C4-2B (cell line): ENCODE measurements at regions not wholly inside any gene's neighbourhood (a gene's known extent, or its start where the extent isn't known, plus 50 kb on each side); places are given as distances from the start of the nearest gene placed in this dataset.

Source experiments
- H3K27ac ChIP-seq: fragments of 450-650 bp; 2 replicates; pipeline ENCODE4 v1.5.1; 2017
- CTCF ChIP-seq: fragments of 450-650 bp; conservative IDR thresholded peaks from 2 replicates; pipeline ENCODE4 v1.5.1; 2017; ENCODE audit warnings: mild to moderate bottlenecking
- ZFX ChIP-seq: fragments of 450-650 bp; IDR thresholded peaks from 2 replicates; pipeline ENCODE4 v1.6.1; 2017

DNA sequence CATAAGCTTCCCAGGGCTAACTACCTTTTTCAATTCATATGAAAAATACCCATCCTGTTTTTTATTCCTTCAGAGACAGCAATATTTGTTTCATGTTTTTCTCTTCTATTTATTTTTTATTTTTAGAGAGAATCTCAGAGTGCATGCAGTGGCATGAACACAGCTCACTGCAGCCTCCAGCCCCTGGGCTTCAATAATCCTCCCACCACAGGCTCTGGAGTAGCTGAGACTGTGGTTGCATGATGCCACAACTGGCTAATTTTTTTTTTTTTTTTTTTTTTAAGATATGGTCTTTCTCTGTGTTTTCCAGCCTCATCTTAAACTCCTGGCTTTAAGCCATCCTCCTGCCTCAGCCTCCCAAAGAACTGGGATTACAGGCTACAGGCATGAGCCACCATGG is 296.7 kb upstream of the AKR1E2 start:
- H3K27ac ChIP-seq, result no peak overlapping the region
- TF ChIP-seq ZFX (no peak), CTCF (no peak)

DNA sequence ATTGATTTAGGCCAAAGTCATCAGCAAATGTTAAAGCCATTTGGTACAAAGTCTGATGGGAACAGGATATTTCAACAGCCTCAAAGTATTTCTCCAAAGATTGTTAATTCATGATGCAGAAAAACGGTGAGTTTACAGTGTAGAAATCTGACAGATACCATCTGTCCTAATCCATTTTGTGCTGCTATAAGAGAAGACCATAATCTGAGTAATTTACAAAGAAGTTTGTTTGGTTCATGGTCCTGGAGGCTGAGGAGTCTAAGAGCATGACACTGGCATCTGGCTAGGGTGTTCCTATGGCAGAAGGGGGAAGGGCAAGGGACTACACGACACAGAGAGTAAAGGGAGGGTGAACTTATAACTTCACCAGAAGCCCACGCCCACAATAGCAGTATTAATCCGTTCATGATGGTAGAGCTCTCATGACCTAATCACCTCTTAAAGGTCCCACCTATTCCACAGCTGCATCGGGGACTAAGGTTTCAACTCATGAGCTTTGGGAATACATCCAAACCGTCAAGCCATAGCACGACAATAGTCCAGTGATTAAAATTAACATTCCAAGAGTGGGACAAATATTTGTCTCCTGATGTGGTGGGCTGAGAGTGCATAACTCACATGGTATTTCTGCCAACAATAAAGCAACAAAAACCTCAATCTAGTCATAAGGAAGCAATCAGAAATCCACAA is 298.6 kb upstream of the AKR1E2 start:
- H3K27ac ChIP-seq, result no peak overlapping the region
- TF ChIP-seq ZFX, result no peak
- no peak for TF ChIP-seq CTCF

DNA sequence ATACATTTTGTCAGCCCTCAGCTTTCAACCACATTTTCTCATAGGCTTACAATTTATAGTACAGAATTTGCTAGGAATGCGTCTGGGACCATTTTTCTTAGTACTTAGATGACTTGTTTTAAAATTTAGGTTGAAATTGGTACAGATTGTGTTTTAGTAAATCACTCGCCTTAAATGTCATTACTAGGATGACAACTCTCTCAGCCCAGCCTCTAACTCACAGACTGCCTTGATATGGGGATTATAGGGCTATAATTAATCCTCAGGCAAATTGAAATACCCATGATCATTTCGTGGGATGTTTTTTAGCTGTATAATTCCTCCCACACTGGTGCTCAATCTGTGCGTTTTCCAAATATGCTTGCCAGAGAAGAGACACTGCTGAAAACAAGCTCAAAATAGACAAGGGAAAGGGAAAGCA is 299.7 kb upstream of the AKR1E2 start:
- H3K27ac ChIP-seq, result no peak overlapping the region
- TF ChIP-seq ZFX (no peak), CTCF (no peak)

DNA sequence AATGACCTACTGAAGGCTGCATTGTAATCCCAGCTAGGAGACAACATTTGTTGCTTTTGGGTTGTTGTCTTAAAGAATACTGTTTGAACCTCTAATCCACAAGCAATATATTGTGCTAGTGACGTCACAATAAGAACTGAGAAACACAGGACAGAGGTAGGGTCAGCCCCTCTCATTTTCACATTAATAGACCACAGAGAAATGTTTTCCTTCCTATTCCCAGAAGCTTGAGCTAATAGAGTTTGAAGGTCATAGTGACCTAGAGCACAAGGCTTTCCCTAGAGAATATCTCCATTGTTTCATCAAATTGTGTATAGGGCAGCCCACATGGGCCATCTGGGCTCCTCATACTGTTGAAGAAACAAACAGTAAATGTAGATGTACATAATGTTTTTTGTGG is 300.9 kb upstream of the AKR1E2 start:
- no peak overlapping the region for H3K27ac ChIP-seq
- no peak for TF ChIP-seq CTCF
- TF ChIP-seq ZFX, result no peak

DNA sequence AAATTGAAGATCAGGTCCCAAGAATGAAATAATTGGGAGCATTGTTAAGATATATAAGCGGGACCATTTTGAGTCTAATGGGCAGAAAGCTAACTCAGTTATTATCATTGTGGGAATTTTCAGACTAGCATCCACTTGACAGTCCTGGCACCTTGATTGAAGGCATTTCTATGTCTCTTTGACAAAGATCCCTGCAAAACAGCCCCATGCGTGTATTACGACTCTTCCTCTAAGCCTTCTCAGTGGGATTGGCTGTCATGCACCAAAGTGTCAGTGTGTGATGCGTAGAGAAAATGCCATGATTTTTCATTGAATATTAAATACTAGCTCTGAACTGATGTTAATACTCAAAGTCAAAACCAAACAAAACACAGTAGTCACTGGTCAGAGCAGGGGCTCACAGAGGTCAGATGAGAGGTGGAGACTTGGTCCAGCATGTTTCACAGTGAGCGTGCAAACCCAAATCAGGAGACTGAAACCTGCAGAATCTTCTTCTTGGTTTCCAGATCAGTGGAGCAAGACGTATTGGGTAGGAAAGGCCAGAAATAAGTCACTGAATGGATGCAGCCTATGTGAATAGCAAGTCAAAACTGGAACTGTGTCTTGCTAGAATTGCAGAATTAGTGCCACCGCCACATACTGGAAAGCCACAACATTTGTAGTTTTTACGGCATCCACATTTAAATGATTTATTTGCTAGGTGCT is 303.6 kb upstream of the AKR1E2 start:
- no peak for TF ChIP-seq ZFX
- no peak for TF ChIP-seq CTCF
- H3K27ac ChIP-seq, result no peak overlapping the region

DNA sequence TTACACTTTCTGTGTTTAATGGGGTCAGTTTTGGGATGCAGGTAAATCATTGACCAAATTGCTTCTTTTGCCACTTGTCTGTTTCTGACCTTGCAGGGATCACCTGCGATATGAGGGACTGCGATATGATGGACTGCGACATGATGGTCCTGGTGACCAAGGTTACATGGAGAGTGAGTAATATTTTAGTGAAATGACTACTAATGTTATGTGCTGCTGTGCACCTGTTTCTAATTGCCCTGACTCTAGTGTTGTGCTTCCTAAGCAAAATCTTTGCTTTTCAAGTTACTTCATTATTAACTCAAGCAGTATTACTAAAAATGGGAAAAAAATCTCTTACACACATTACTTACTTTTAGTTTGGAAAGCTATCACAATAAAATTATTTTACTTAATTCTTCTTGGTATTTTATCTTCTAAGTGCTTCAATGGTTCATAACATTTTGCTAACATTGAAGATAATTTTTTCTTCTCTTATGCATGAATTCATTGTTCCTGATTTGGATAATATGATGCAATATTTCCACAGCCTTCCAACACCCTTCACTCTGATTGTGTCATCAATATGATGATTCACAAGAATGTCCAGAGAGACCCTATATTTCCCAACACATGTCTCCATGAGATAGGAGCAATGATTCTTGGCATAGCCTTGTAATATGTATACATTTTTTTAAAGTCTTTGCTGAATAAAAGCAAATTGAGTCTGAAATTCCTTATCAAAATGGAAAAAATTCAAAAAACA is 306.2 kb upstream of the AKR1E2 start:
- H3K27ac ChIP-seq, result no peak overlapping the region
- TF ChIP-seq CTCF, result no peak
- no peak for TF ChIP-seq ZFX

DNA sequence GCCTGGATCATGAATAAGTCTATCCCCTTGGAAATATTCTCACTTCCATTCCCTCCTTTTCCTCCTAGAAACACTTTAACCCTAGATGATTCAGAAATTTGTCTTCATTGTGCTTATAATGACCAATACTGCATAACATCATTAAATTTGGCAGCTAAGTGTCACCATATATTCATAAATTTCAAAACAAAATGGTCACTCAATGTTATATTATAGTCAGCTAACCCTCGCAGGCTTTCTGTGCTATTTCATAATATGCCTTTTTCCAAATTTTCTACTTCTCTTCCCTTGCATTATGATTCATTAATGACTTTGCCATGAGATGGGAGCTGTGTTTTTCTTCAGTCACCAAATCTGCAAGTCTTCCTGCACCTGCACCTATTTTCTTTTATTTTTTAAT is 308.3 kb upstream of the AKR1E2 start:
- no peak overlapping the region for H3K27ac ChIP-seq
- TF ChIP-seq CTCF (no peak), ZFX (no peak)
